ENCODE measurements at regions not wholly inside any gene's neighbourhood (a gene's known extent, or its start where the extent isn't known, plus 50 kb on each side); places are given as distances from the start of the nearest gene placed in this dataset.

- TF ChIP-seq CTCF (conservative IDR thresholded peaks at IDR 0.05; ENCODE audit: low read depth in 2 of 2) (no peak), STAT1 (IDR thresholded peaks at IDR 0.05; ENCODE audit: unreplicated experiment) (no peak), EZH2 (IDR thresholded peaks at IDR 0.05; ENCODE audit: low read depth, unreplicated experiment) (no peak), POLR2AphosphoS5 (IDR thresholded peaks at IDR 0.05; ENCODE audit: low read depth) (no peak), EZH2phosphoT487 (IDR thresholded peaks at IDR 0.05; ENCODE audit: unreplicated experiment) (no peak), ETS1 (IDR thresholded peaks at IDR 0.05) (no peak), CREB1 (CRISPR knock-in tag; IDR thresholded peaks at IDR 0.05; ENCODE audit: low read depth) (no peak), REST (IDR thresholded peaks at IDR 0.05; ENCODE audit: unreplicated experiment) (no peak), ZNF114 (CRISPR knock-in tag; IDR thresholded peaks at IDR 0.05) (no peak), JUNB (IDR thresholded peaks at IDR 0.05; ENCODE audit: unreplicated experiment) (no peak), NANOG (IDR thresholded peaks at IDR 0.05; ENCODE audit: borderline replicate concordance) (no peak), ZNF331 (CRISPR knock-in tag; IDR thresholded peaks at IDR 0.05; ENCODE audit: low read depth) (no peak), ZNF462 (CRISPR knock-in tag; IDR thresholded peaks at IDR 0.05) (no peak)
Measured at GRCh38 chr6:15074806-15075205, 171.1 kb upstream of the JARID2 start.
